ENCODE measurements at regions not wholly inside any gene's neighbourhood (a gene's known extent, or its start where the extent isn't known, plus 50 kb on each side); places are given as distances from the start of the nearest gene placed in this dataset.
A peak's percentile ranks its signal among the peaks of the same experiment; 100 is the strongest.

DNA sequence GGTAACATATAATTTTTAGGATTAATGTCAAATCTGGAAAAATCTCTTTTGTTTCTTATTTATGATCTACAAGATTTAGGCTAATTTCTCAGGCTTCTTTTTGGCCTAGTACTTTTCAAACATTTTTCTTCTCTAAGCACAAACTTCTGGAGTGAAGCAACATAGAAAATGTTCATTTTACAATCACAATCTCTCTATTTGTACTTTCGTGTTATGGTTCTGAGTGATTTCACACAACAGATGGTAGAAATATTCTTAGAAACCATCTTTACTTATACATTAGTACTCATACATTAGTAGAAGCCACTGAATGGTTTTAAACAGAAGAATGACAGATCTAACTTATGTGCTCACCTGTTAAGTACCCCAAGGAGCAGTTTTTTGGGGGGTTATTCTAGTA is 106.3 kb upstream of the ANO3 start:
- Histone ChIP-seq H3K4me3 (ENCODE audit: low read depth, low read length) (no peak overlapping the region), H3K36me3 (ENCODE audit: control insufficient read depth, insufficient read depth, low read length) (no peaks in the 10 kb centered on the region), H3K27me3 (ENCODE audit: control insufficient read depth, insufficient read depth, low read length) (no peaks in the 10 kb centered on the region)
- ChIA-PET CTCF (interaction anchor here (3.5 kb wide), 1 partner anchor 243 kb away, joined by 33 read pairs; no protein-coding TSS in a partner anchor), POLR2A (no interaction called here)
- no peak for DNase-seq (ENCODE audit: low read depth)
- TF ChIP-seq CTCF (IDR thresholded peaks at IDR 0.05; ENCODE audit: insufficient read depth, low read depth, low read length), result no peak

DNA sequence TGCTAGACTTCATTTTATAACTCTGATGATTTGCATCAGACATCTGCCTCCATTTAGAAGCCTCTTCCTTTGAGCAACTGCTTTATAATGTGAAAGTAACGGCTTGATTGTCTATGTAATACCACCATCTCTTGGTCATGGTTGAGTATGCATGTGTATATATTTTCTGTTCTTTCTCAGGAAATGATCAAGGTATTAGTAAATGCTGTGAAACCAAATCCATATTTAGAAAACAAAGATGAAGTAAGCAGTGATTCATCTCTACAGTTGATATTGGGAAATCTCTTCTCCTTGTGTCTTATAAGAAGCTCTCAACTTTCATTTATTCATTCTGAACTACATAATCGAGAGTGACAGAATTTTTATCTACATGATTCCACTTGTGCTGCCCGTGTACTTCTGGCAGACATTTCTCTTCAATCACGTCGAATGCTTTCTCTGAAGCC is 104.6 kb upstream of the ANO3 start:
- H3K36me3 ChIP-seq (ENCODE audit: control insufficient read depth, insufficient read depth, low read length), result no peaks in the 10 kb centered on the region
- CTCF ChIA-PET, result interaction anchor here (1.0 to 4.3 kb wide), 7 partner anchors 49 to 423 kb away, joined by 3 to 54 read pairs (median 3); no protein-coding TSS in a partner anchor
- peak; percentile 53 for TF ChIP-seq CTCF (IDR thresholded peaks at IDR 0.05; ENCODE audit: insufficient read depth, low read depth, low read length)
- POLR2A ChIA-PET, result no interaction called here
- no peaks in the 10 kb centered on the region for H3K27me3 ChIP-seq (ENCODE audit: control insufficient read depth, insufficient read depth, low read length)
- no peak overlapping the region for H3K4me3 ChIP-seq (ENCODE audit: low read depth, low read length)
- DNase-seq (ENCODE audit: low read depth), result peak; percentile 76

- no peak for DNase-seq (ENCODE audit: low read depth)
- ChIA-PET POLR2A (no interaction called here), CTCF (interaction anchor here (0.7 to 4.3 kb wide), 9 partner anchors 24 to 422 kb away, joined by 3 to 54 read pairs (median 3); no protein-coding TSS in a partner anchor)
- no peaks in the 10 kb centered on the region for H3K27me3 ChIP-seq (ENCODE audit: control insufficient read depth, insufficient read depth, low read length)
- TF ChIP-seq CTCF (IDR thresholded peaks at IDR 0.05; ENCODE audit: insufficient read depth, low read depth, low read length), result no peak
- no peak overlapping the region for H3K4me3 ChIP-seq (ENCODE audit: low read depth, low read length)
- no peaks in the 10 kb centered on the region for H3K36me3 ChIP-seq (ENCODE audit: control insufficient read depth, insufficient read depth, low read length)
Observed at GRCh38 chr11:26227883-26228502, 103.9 kb upstream of the ANO3 start.

DNA sequence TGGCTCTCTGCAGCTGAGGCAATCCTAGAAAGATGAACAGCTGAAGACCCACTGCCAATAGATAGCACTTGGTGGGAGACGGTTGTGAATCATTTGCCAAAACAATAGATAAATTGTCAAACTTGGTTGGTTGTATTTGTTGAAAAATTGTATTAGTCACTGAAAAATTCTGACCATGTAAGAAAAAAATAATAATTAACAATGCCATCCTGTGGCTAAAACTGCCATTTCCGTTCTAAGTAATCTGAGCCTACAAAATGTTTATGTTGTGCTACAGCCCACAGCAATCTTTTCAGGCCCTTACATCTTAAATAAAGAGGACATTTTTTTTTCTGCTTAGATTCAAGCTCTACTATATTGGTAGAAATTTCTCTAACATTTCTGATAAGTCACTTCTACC is 103.2 kb upstream of the ANO3 start:
- POLR2A ChIA-PET, result no interaction called here
- Histone ChIP-seq H3K4me3 (ENCODE audit: low read depth, low read length) (no peak overlapping the region), H3K36me3 (ENCODE audit: control insufficient read depth, insufficient read depth, low read length) (no peaks in the 10 kb centered on the region), H3K27me3 (ENCODE audit: control insufficient read depth, insufficient read depth, low read length) (no peaks in the 10 kb centered on the region)
- CTCF ChIA-PET, result interaction anchor here (1.2 to 4.3 kb wide), 3 partner anchors 56 to 421 kb away, joined by 3 to 54 read pairs (median 4); no protein-coding TSS in a partner anchor
- DNase-seq (ENCODE audit: low read depth), result no peak
- TF ChIP-seq CTCF (IDR thresholded peaks at IDR 0.05; ENCODE audit: insufficient read depth, low read depth, low read length), result no peak

DNA sequence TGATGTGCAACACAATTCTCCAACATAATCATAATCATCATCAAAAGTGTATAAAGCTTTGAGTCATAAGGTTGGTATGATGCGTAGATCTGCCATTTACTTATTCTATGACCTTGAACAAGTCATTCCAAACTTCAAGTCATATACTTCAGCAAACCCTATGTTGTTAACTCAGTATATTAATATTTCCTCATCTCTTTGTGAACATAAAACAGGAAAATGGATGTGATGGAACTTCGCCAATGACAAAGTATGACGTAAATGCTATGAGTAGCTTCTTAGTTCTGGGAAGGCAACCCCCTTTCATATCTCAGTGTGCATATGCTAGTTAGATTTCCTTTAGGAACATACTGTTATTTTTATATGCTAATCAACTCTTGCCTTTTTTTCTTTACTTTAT is 102.7 kb upstream of the ANO3 start:
- H3K27me3 ChIP-seq (ENCODE audit: control insufficient read depth, insufficient read depth, low read length), result no peaks in the 10 kb centered on the region
- ChIA-PET POLR2A (interaction anchor here (0.5 kb wide), 1 partner anchor 102 kb away, joined by 4 read pairs; no protein-coding TSS in a partner anchor), CTCF (interaction anchor here (4.3 kb wide), 1 partner anchor 247 kb away, joined by 54 read pairs; no protein-coding TSS in a partner anchor)
- TF ChIP-seq CTCF (IDR thresholded peaks at IDR 0.05; ENCODE audit: insufficient read depth, low read depth, low read length), result no peak
- H3K4me3 ChIP-seq (ENCODE audit: low read depth, low read length), result no peak overlapping the region
- DNase-seq (ENCODE audit: low read depth), result no peak
- no peaks in the 10 kb centered on the region for H3K36me3 ChIP-seq (ENCODE audit: control insufficient read depth, insufficient read depth, low read length)
